Uterus (tissue), 2 donors: ENCODE measurements at regions not wholly inside any gene's neighbourhood (a gene's known extent, or its start where the extent isn't known, plus 50 kb on each side); places are given as distances from the start of the nearest gene placed in this dataset.

Experiments
- CTCF ChIP-seq, 4 experiments: fragments of 200-600 bp in 2 of 4; fragments of 450-650 bp in 2 of 4; sonication (generic) in 2 of 4; IDR thresholded peaks; one replicate each; pipeline ENCODE4 v1.5.1; 2016 to 2019; ENCODE audit warnings: antibody characterized with exemption in 4 of 4, mild to moderate bottlenecking in 2 of 4, moderate library complexity in 1 of 4
- POLR2A ChIP-seq, 2 donors: fragments of 450-650 bp; IDR thresholded peaks; one replicate each; pipeline ENCODE4 v1.6.1; 2016; ENCODE audit warnings: antibody characterized with exemption in 2 of 2, mild to moderate bottlenecking in 1 of 2, moderate library complexity in 1 of 2

GRCh38 chr6:125618629-125619028, 130.8 kb upstream of the HEY2 start:
- TF ChIP-seq POLR2A (IDR thresholded peaks at IDR 0.05) (no peak), CTCF (IDR thresholded peaks at IDR 0.05) (no peak)
